HG02610 (cell line): ENCODE measurements at regions not wholly inside any gene's neighbourhood (a gene's known extent, or its start where the extent isn't known, plus 50 kb on each side); places are given as distances from the start of the nearest gene placed in this dataset.

ENCODE experiments used
- ATAC-seq: cut with Tn5 transposase; IDR thresholded peaks from one replicate; pipeline ENCODE4 v1.9.1; 2021; ENCODE audit warnings: mild to moderate bottlenecking, moderate library complexity; ENCODE audit not compliant: unreplicated experiment

- ATAC-seq = peak; percentile 93
These were observed 119.1 kb upstream of the OTUD4 start for GRCh38 chr4:145299380-145300076.

- ATAC-seq = peak; percentile 28
These were observed 118.5 kb upstream of the OTUD4 start for GRCh38 chr4:145298885-145299284.

GRCh38 chr4:145297556-145297955, 117.2 kb upstream of the OTUD4 start:
- peak; percentile 55 for ATAC-seq

GRCh38 chr4:145295547-145295946, 115.2 kb upstream of the OTUD4 start:
- no peak for ATAC-seq

GRCh38 chr4:145295122-145295521, 114.7 kb upstream of the OTUD4 start:
- no peak for ATAC-seq

GRCh38 chr4:145293658-145294057, 113.3 kb upstream of the OTUD4 start:
- no peak for ATAC-seq

GRCh38 chr4:145290955-145291354, 110.6 kb upstream of the OTUD4 start:
- no peak for ATAC-seq

GRCh38 chr4:145289403-145290076, 109.2 kb upstream of the OTUD4 start:
- no peak for ATAC-seq

GRCh38 chr4:145287351-145287750, 107.0 kb upstream of the OTUD4 start:
- ATAC-seq = no peak

GRCh38 chr4:145285928-145286327, 105.5 kb upstream of the OTUD4 start:
- no peak for ATAC-seq

GRCh38 chr4:145283909-145284308, 103.5 kb upstream of the OTUD4 start:
- ATAC-seq = no peak

- no peak for ATAC-seq
These were observed 101.6 kb upstream of the OTUD4 start for GRCh38 chr4:145281951-145282350.

- no peak for ATAC-seq
These were observed 100.8 kb upstream of the OTUD4 start for GRCh38 chr4:145281224-145281623.

GRCh38 chr4:145280541-145280940, 100.2 kb upstream of the OTUD4 start:
- ATAC-seq = no peak

GRCh38 chr4:145279122-145279960, 99.0 kb upstream of the OTUD4 start:
- peak; percentile 3 for ATAC-seq

- peak; percentile 40 for ATAC-seq
These were observed 98.1 kb upstream of the OTUD4 start for GRCh38 chr4:145278341-145279121.

- ATAC-seq = no peak
These were observed 96.6 kb upstream of the OTUD4 start for GRCh38 chr4:145277011-145277410.

- no peak for ATAC-seq
These were observed 95.7 kb upstream of the OTUD4 start for GRCh38 chr4:145276050-145276449.

GRCh38 chr4:145271194-145271593, 90.8 kb upstream of the OTUD4 start:
- no peak for ATAC-seq

- no peak for ATAC-seq
These were observed 86.5 kb upstream of the OTUD4 start for GRCh38 chr4:145266881-145267280.

GRCh38 chr4:145260091-145260490, 79.7 kb upstream of the OTUD4 start:
- no peak for ATAC-seq
